ENCODE measurements at regions not wholly inside any gene's neighbourhood (a gene's known extent, or its start where the extent isn't known, plus 50 kb on each side); places are given as distances from the start of the nearest gene placed in this dataset.

DNA sequence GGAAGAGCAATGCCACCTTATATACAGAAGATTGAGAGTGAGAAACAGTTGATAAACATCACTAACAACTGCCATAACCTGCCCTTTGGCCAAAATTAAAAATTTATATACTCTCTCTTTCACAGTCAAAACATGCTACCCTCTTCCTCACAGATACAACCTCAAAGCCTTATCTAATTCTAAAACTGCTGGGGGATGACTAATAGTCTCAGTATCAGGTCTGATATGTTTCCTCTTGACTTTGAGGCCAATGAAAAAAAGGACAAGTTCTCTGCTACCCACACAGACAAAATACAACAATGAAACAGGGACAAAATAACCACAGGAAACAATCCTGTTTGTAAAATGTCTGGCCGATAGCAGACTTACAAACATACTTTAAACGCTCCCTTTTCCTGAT lies 485.6 kb upstream of the NUDT12 start:
- TF ChIP-seq, protein P1, sequence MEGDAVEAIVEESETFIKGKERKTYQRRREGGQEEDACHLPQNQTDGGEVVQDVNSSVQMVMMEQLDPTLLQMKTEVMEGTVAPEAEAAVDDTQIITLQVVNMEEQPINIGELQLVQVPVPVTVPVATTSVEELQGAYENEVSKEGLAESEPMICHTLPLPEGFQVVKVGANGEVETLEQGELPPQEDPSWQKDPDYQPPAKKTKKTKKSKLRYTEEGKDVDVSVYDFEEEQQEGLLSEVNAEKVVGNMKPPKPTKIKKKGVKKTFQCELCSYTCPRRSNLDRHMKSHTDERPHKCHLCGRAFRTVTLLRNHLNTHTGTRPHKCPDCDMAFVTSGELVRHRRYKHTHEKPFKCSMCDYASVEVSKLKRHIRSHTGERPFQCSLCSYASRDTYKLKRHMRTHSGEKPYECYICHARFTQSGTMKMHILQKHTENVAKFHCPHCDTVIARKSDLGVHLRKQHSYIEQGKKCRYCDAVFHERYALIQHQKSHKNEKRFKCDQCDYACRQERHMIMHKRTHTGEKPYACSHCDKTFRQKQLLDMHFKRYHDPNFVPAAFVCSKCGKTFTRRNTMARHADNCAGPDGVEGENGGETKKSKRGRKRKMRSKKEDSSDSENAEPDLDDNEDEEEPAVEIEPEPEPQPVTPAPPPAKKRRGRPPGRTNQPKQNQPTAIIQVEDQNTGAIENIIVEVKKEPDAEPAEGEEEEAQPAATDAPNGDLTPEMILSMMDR (conservative IDR thresholded peaks at IDR 0.05; ENCODE audit: low read length): no peak
- no peak for TF ChIP-seq EZH2phosphoT487 (IDR thresholded peaks at IDR 0.05; ENCODE audit: borderline replicate concordance, low read depth, low read length)
